Sigmoid colon (tissue), 4 donors: ENCODE measurements at regions not wholly inside any gene's neighbourhood (a gene's known extent, or its start where the extent isn't known, plus 50 kb on each side); places are given as distances from the start of the nearest gene placed in this dataset.

Experiments
- CTCF ChIP-seq, 4 experiments: fragments of 450-650 bp in 3 of 4; fragments of 200-600 bp in 1 of 4; IDR thresholded peaks; one replicate each; pipeline ENCODE4 v1.5.1; 2016 to 2019; ENCODE audit warnings: antibody characterized with exemption in 4 of 4, mild to moderate bottlenecking in 3 of 4, moderate library complexity in 2 of 4
- POLR2A ChIP-seq, 2 donors: fragments of 450-650 bp; IDR thresholded peaks; one replicate each; pipeline ENCODE4 v1.6.1; 2016; ENCODE audit warnings: antibody characterized with exemption in 2 of 2, mild to moderate bottlenecking in 2 of 2, moderate library complexity in 2 of 2
- POLR2AphosphoS5 ChIP-seq, 4 donors: sonication (generic); formaldehyde crosslinking; IDR thresholded peaks; one replicate each; pipeline ENCODE4 v1.6.1; 2017; ENCODE audit warnings: antibody characterized with exemption in 4 of 4

- TF ChIP-seq CTCF (IDR thresholded peaks at IDR 0.05) (no peak), POLR2A (IDR thresholded peaks at IDR 0.05) (no peak), POLR2AphosphoS5 (IDR thresholded peaks at IDR 0.05) (no peak)
Observed at GRCh38 chr3:150268426-150269391, 139.4 kb upstream of the TSC22D2 start.
